Peyer's patch (tissue), 4 donors: ENCODE measurements at regions not wholly inside any gene's neighbourhood (a gene's known extent, or its start where the extent isn't known, plus 50 kb on each side); places are given as distances from the start of the nearest gene placed in this dataset.
"Not testable (repeated sequence)": the region's sequence is repeated elsewhere in the genome, so short reads cannot be mapped to it uniquely, and the experiment has no call there.

ENCODE experiments used
- DNase-seq, 3 donors: peaks; one replicate each; pipeline ENCODE4 v3.0.0-alpha.2; 2017 to 2019
- H3K27ac ChIP-seq, 4 donors: fragments of 200-600 bp; sonication (generic); one replicate each; pipeline ENCODE4 v1.5.1; 2016 to 2019
- H3K27me3 ChIP-seq, 2 donors: fragments of 200-600 bp; sonication (generic); one replicate each; pipeline ENCODE4 v1.5.1; 2019
- H3K36me3 ChIP-seq, 3 donors: fragments of 200-600 bp; sonication (generic); one replicate each; pipeline ENCODE4 v1.5.1; 2016 to 2019
- H3K4me1 ChIP-seq, 4 donors: fragments of 200-600 bp; sonication (generic); one replicate each; pipeline ENCODE4 v1.5.1; 2016 to 2019
- H3K4me3 ChIP-seq, 4 donors: fragments of 200-600 bp; sonication (generic); 1 replicate in 3 of 4; 2 replicates in 1 of 4; pipeline ENCODE4 v1.5.1; 2016 to 2019; ENCODE audit warnings: mild to moderate bottlenecking in 1 of 4
- H3K9me3 ChIP-seq, 4 donors: fragments of 200-600 bp; sonication (generic); one replicate each; pipeline ENCODE4 v1.5.1; 2016 to 2019; ENCODE audit warnings: mild to moderate bottlenecking in 1 of 4
- POLR2A ChIP-seq, 2 donors: fragments of 450-650 bp; IDR thresholded peaks; one replicate each; pipeline ENCODE4 v1.5.1; 2017; ENCODE audit warnings: antibody characterized with exemption in 2 of 2, mild to moderate bottlenecking in 2 of 2, moderate library complexity in 2 of 2
- TF ChIP-seq, protein P1 (sequence below), 6 experiments: fragments of 450-650 bp in 4 of 6; fragments of 200-600 bp in 2 of 6; sonication (generic) in 1 of 6; IDR thresholded peaks; one replicate each; pipeline ENCODE4 v1.5.1; 2017 to 2019; ENCODE audit warnings: antibody characterized with exemption in 6 of 6, mild to moderate bottlenecking in 3 of 6, moderate library complexity in 1 of 6

DNA sequence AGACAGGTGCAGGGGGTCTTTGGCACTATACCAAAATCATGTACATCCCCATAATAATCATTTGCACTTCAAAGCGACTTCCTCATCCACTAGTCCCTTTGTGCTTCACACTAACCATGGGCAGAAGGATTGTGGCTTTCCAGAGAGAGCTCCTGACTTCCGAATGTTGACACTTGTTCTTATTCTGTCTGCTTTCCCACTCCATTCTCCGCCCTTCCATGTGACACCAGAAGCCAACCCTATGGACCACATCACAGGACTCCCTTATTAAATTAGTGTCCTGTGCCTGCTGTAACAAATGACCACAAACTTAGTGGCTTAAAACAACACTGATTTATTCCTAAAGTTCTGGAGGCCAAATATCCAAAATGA, 91.6 kb downstream of the CMC2 start:
- Histone ChIP-seq H3K36me3 (no peaks in the 10 kb centered on the region), H3K27ac (no peak overlapping the region), H3K4me1 (no peaks in the 10 kb centered on the region), H3K9me3 (no peaks in the 10 kb centered on the region), H3K4me3 (no peak overlapping the region), H3K27me3 (no peaks in the 10 kb centered on the region)
- no peak for DNase-seq
- TF ChIP-seq, protein P1, sequence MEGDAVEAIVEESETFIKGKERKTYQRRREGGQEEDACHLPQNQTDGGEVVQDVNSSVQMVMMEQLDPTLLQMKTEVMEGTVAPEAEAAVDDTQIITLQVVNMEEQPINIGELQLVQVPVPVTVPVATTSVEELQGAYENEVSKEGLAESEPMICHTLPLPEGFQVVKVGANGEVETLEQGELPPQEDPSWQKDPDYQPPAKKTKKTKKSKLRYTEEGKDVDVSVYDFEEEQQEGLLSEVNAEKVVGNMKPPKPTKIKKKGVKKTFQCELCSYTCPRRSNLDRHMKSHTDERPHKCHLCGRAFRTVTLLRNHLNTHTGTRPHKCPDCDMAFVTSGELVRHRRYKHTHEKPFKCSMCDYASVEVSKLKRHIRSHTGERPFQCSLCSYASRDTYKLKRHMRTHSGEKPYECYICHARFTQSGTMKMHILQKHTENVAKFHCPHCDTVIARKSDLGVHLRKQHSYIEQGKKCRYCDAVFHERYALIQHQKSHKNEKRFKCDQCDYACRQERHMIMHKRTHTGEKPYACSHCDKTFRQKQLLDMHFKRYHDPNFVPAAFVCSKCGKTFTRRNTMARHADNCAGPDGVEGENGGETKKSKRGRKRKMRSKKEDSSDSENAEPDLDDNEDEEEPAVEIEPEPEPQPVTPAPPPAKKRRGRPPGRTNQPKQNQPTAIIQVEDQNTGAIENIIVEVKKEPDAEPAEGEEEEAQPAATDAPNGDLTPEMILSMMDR (IDR thresholded peaks at IDR 0.05) = no peak

DNA sequence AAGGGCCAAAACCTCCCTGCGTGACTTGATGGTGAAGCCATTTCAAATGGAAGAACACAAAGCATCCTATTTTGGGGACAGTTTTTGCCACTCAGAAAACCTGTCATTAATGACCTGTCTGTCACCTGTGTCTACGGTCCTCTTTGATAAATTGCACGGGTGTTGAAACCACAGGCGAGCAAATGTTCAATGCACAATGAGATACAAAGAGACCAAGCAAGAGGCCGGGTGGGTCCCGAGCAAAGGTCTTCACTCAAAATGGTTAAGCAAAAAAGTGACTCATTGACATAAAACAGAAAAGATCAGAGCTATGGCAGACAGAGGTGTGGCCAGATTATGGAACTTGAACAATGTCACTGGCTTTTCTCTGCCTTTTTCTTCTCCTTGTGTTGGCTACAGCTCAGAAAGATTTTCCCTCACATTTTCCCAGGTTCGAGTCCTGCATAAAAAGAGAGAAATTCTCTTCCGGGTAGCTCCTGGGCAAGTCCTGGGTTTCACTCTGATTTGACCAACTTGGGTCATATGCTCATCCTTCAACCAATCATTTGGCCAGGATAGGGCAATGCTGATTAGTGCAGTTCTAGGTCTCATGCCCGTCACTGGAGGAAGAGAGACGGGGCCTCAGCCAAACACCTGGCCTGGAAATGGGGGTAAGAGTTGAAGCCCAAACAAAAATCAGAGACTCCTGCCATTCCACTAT, 92.2 kb downstream of the CMC2 start:
- DNase-seq = peak in 1 of 3 donors; percentile 62
- Histone ChIP-seq H3K9me3 (no peaks in the 10 kb centered on the region), H3K4me1 (peaks cover 0 to 5% (median 0%) of the 10 kb centered on the region in 4 donors), H3K4me3 (no peak overlapping the region), H3K27ac (no peak overlapping the region), H3K27me3 (no peaks in the 10 kb centered on the region), H3K36me3 (no peaks in the 10 kb centered on the region)
- TF ChIP-seq, protein P1 (IDR thresholded peaks at IDR 0.05) = no peak
- no peak for TF ChIP-seq POLR2A (IDR thresholded peaks at IDR 0.05)

DNA sequence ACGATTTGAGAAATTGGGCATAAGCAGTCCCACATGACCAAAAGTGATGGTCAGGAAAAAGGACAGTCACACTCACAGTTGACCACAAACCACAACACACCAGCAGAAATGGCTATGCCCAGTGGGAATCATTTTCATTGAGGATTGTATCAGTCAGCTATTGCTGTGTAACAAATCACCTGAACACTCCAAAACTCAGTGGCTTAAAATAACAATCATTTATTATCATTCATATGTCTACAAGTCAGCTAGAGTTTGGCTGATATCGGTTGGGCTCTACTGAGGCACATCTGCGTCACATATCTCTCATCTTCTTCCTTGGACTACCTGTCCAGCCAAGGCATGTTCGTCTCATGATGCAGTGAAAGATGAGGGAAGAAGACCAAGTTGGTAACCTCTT, 93.3 kb downstream of the CMC2 start:
- TF ChIP-seq, protein P1 (IDR thresholded peaks at IDR 0.05) = no peak
- TF ChIP-seq POLR2A (IDR thresholded peaks at IDR 0.05) = no peak
- H3K27me3 ChIP-seq = no peaks in the 10 kb centered on the region
- no peak for DNase-seq
- no peaks in the 10 kb centered on the region for H3K36me3 ChIP-seq
- H3K4me3 ChIP-seq = no peak overlapping the region
- no peaks in the 10 kb centered on the region for H3K9me3 ChIP-seq
- H3K4me1 ChIP-seq = peaks cover 0 to 9% (median 0%) of the 10 kb centered on the region in 4 donors
- H3K27ac ChIP-seq = no peak overlapping the region

DNA sequence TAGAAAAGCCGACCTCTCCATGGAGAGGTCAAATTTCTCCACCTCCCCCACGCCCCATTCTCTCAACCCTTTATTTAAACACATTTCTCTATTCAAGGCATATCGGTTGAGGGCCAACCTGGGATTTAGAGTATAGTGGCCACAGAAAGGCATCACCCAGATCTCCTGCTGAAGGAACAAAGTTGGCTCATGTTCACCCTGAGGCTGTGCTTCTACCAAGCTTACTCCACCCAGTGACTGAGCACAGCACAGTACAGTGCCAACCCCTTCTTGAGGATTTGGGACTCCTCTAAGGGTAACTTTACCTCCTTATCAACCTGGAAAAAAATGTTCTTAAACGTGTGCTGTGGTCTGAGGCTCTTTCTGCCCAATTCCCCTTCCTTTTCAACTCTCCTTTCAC, 94.0 kb downstream of the CMC2 start:
- H3K36me3 ChIP-seq = no peaks in the 10 kb centered on the region
- no peak overlapping the region for H3K4me3 ChIP-seq
- TF ChIP-seq, protein P1 (IDR thresholded peaks at IDR 0.05) = no peak
- TF ChIP-seq POLR2A (IDR thresholded peaks at IDR 0.05) = no peak
- peaks cover 0 to 9% (median 0%) of the 10 kb centered on the region in 4 donors for H3K4me1 ChIP-seq
- no peaks in the 10 kb centered on the region for H3K9me3 ChIP-seq
- DNase-seq = no peak
- H3K27ac ChIP-seq = no peak overlapping the region
- no peaks in the 10 kb centered on the region for H3K27me3 ChIP-seq

DNA sequence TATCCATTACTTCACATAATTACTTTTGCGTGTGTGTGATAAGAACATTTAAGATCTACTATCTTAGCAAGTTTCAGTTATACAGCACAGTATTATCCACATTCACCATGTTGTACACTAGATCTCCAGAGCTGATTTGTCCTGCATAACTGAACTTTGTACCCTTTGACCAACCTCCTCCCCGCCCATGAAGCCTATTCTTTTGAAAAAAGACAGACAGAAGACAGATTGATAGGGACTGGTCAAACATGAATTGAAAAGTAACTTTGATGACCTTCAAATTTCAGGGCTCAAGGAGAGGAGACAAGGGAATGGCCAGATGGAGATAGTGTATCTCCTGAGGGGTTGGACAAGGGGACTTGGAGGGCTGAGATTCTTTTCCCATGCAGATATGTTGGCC, 96.3 kb downstream of the CMC2 start:
- no peak for TF ChIP-seq POLR2A (IDR thresholded peaks at IDR 0.05)
- TF ChIP-seq, protein P1 (IDR thresholded peaks at IDR 0.05) = no peak
- H3K4me1 ChIP-seq = peaks cover 0 to 9% (median 0%) of the 10 kb centered on the region in 4 donors
- H3K36me3 ChIP-seq = no peaks in the 10 kb centered on the region
- DNase-seq = no peak
- H3K27me3 ChIP-seq = no peaks in the 10 kb centered on the region
- H3K27ac ChIP-seq = no peak overlapping the region
- H3K4me3 ChIP-seq = no peak overlapping the region
- H3K9me3 ChIP-seq = no peaks in the 10 kb centered on the region

DNA sequence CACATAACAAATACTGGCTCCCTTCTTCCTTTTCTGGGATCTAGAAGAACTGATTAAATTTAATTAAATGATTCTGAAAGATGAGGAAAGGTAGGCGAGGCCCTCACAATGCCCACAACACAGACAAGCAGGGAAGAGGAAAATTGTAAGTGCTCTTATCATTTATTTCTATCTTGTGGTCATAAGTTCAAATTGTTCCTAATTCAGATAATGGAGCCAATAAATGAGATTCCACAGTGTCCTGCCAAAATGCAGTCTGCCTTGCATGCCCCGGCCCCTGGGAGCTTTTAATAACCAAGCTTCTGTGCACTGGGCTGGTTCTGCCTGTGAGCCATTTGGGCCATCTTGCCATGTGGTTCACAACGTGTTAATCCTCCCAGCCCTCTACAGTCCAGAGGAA, 97.0 kb downstream of the CMC2 start:
- no peaks in the 10 kb centered on the region for H3K36me3 ChIP-seq
- H3K9me3 ChIP-seq = no peaks in the 10 kb centered on the region
- TF ChIP-seq POLR2A (IDR thresholded peaks at IDR 0.05) = no peak
- TF ChIP-seq, protein P1 (IDR thresholded peaks at IDR 0.05) = no peak
- H3K4me3 ChIP-seq = no peak overlapping the region
- H3K27me3 ChIP-seq = no peaks in the 10 kb centered on the region
- peaks cover 0 to 9% (median 0%) of the 10 kb centered on the region in 4 donors for H3K4me1 ChIP-seq
- DNase-seq = no peak
- H3K27ac ChIP-seq = no peak overlapping the region

DNA sequence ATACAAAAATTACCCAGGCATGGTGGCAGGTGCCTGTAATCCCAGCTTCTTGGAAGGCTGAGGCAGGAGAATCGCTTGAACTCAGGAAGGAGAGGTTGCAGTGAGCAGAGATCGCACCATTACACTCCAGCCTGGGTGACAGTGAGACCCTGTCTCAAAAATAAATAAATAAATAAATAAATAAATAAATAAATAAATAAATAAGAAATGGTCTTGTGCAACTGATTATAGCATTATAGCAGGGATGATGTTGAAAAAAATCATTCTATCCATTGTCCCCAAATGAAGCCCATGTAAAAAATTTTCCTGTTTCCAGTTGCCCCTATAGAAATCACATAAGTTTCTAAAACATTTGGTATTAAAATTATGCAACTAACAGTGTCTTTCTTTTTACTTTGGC, 100.5 kb downstream of the CMC2 start:
- H3K4me1 ChIP-seq, DNase-seq, H3K36me3 ChIP-seq, H3K27me3 ChIP-seq, H3K27ac ChIP-seq, H3K4me3 ChIP-seq, H3K9me3 ChIP-seq: not testable (repeated sequence)
